ENCODE measurements at regions not wholly inside any gene's neighbourhood (a gene's known extent, or its start where the extent isn't known, plus 50 kb on each side); places are given as distances from the start of the nearest gene placed in this dataset.
"Not testable (repeated sequence)": the region's sequence is repeated elsewhere in the genome, so short reads cannot be mapped to it uniquely, and the experiment has no call there.

DNA sequence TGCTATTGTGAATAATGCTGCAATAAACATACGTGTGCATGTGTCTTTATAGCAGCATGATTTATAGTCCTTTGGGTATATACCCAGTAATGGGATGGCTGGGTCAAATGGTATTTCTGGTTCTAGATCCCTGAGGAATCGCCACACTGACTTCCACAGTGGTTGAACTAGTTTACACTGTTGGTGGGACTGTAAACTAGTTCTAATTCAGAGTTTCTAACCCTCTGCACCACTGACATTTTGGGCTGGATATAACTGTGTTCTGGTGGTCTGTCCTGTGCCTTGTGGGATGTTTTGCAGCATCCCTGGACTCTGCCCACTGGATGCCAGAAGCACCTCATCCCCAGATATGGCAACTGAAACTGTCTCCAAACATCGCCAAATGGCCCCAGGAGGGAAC, 118.3 kb downstream of the PMAIP1 start:
- TF ChIP-seq, protein P1, sequence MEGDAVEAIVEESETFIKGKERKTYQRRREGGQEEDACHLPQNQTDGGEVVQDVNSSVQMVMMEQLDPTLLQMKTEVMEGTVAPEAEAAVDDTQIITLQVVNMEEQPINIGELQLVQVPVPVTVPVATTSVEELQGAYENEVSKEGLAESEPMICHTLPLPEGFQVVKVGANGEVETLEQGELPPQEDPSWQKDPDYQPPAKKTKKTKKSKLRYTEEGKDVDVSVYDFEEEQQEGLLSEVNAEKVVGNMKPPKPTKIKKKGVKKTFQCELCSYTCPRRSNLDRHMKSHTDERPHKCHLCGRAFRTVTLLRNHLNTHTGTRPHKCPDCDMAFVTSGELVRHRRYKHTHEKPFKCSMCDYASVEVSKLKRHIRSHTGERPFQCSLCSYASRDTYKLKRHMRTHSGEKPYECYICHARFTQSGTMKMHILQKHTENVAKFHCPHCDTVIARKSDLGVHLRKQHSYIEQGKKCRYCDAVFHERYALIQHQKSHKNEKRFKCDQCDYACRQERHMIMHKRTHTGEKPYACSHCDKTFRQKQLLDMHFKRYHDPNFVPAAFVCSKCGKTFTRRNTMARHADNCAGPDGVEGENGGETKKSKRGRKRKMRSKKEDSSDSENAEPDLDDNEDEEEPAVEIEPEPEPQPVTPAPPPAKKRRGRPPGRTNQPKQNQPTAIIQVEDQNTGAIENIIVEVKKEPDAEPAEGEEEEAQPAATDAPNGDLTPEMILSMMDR (IDR thresholded peaks at IDR 0.05; ENCODE audit: low read depth, low read length): not testable (repeated sequence)
- not testable (repeated sequence) for TF ChIP-seq EZH2phosphoT487 (IDR thresholded peaks at IDR 0.05; ENCODE audit: low read depth)

Data from OCI-LY3 (cell line).